GM21381 (cell line): ENCODE measurements at regions not wholly inside any gene's neighbourhood (a gene's known extent, or its start where the extent isn't known, plus 50 kb on each side); places are given as distances from the start of the nearest gene placed in this dataset.

Source experiments
- ATAC-seq: cut with Tn5 transposase; IDR thresholded peaks from one replicate; pipeline ENCODE4 v1.9.1; 2021; ENCODE audit warnings: mild to moderate bottlenecking, moderate library complexity; ENCODE audit not compliant: unreplicated experiment

DNA sequence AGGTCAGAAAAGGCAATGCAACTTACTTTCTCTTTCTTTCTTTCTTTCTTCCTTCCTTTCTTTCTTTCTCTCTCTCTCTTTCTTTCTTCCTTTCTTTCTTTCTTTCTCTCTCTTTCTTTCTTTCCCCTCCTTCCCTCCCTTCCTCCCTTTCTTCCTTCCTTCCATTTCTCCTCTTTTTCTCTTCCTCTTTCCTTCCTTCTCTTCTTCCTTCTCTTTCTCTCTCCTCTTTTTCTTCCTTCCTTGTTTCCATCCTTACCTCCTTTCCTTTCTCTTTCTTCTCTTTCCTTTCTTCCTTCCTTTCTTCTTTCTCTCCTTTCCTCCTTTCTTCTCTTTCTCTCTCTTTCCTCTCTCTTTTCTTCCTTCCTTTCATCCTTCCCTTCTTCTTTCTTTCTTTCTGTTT, 819.8 kb upstream of the SOX9 start:
- ATAC-seq = no peak

- ATAC-seq = no peak
Observed at GRCh38 chr17:71302721-71303549, 817.9 kb upstream of the SOX9 start.

DNA sequence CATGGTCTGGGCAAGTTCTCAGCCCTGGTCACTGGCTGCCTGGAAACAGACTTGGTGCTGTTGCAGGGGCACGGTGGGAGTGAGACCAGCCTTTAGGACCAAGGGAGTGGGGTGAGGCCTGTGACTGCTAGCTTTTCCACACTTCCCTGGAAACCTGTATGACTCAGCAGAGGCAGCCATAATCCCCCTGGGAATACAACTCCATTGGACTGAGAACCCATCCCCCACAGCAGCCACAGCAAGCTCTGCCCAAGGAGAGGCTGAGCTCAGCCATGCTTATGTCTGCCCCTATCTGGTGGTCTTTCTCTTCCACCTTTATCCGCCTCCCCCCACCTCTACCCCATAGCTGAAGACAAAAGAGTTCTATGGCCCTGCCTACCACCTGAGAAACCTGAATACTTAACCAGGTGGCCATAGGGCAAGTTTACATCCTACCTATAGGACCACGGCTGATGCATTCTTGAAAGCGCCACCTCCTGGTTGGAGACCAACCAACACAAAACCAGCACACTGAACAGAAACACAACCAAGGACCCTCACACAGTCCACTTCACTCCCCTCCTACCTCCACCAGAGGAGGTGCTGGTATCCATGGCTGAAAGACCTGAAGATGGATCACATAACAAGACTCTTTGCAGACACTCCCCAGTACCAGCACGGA, 816.2 kb upstream of the SOX9 start:
- no peak for ATAC-seq

GRCh38 chr17:71313866-71314265, 807.0 kb upstream of the SOX9 start:
- ATAC-seq = no peak

DNA sequence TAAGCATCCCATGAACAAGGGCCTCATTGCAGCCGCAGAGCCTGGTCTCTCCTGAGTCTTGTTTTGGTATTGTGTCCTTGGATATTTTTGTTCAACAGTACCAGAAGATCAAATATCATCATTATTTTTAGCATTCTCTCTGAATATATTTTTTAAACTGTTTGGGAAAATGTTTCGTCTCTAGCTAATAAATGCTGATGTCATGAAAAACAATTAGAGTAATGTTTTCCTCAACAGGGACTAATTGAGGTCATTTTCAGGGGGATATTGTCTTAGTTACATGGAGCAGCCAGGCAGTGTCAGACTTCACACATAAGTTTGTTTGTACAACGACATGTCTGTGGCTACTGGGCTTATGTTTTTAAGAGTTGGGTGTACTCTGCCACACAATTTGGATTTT, 805.3 kb upstream of the SOX9 start:
- no peak for ATAC-seq

DNA sequence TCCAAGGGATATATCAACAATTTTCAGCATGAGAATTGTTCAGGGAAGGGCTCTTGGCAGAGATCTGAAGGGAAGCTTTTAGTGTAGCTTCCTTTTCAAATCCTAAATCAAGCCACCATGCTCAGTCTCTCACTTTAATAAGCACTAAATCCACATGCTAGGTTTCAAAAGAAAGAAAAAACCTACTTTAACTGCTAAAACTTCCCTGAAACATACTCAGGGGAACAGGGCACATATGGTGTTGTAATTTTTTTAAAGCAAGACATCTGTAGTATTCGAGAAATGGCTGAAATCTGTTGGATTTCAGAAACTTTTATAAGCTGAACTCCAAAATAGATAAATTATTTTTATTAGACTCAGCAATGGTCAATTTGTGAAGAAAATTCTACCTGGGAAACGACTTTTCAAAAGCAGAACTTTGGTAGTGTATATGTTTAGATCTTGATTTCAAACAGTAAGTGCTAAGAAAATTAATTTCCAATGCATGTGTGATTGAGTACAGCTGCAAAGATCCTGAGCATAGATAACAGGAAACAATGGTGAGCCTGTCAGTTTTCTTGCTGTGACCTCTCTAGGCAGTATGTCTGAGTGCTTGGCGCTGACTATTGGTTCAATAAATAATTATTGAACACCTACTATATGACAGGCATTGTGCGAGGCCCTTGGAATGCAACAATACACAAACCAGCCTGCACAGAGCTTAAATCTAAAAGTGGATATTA, 804.5 kb upstream of the SOX9 start:
- no peak for ATAC-seq

- no peak for ATAC-seq
Observed at GRCh38 chr17:71320009-71320796, 800.6 kb upstream of the SOX9 start.

GRCh38 chr17:71325117-71325516, 795.7 kb upstream of the SOX9 start:
- ATAC-seq = no peak

DNA sequence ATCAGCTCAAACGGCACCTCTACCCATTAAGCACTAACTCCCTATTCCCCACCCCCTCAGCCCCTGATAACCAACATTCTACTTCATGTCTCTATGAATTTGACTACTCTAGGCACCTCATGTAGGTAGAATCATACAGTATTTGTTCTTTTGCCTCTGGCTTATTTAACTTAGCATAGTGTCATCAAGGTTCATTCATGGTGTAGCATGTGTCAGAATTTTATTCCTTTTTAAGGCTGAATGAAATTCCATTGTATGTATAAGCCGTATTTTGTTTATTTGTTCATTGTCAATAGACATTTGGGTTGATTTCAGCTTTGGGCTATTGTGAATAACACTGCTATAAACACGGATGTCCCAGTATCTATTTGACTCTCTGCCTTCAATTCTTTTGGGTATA, 794.9 kb upstream of the SOX9 start:
- no peak for ATAC-seq

GRCh38 chr17:71327376-71328059, 793.3 kb upstream of the SOX9 start:
- no peak for ATAC-seq

- no peak for ATAC-seq
Observed at GRCh38 chr17:71329310-71330098, 791.3 kb upstream of the SOX9 start.

DNA sequence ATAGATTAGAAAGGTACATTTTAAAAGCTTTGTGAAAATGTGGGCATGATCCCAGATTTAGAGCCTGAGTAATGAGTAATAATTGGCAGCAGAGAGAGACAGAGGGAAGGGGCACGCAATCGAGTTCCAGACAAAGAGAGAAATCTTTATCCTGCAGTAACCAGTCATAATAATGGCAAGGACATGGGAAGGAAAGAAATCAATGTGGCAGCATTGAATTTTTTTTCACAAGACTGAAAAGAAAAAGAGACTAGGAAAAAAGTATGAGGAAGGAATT, 790.8 kb upstream of the SOX9 start:
- no peak for ATAC-seq

GRCh38 chr17:71331754-71332325, 789.0 kb upstream of the SOX9 start:
- no peak for ATAC-seq

- no peak for ATAC-seq
Observed at GRCh38 chr17:71334048-71334751, 786.6 kb upstream of the SOX9 start.

- no peak for ATAC-seq
Observed at GRCh38 chr17:71335212-71335611, 785.6 kb upstream of the SOX9 start.

DNA sequence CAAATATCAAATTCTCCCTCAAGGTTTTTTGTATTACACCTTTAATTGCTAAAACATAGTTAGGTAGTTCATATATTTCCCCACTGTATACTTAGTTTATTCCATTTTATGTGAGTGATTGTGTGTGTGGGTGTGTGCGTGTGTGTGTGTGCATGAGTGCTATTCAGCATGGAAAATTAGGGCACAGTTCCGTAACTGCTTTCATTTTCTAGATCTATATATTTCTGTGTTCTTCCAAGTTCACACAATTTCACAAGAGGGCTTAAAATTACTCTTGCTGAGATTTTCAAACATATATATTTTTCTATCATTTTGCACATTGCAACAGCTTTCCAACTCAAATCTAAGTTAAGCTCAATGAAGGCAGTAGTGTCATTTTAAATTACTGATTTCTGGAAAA, 782.9 kb upstream of the SOX9 start:
- ATAC-seq = no peak

DNA sequence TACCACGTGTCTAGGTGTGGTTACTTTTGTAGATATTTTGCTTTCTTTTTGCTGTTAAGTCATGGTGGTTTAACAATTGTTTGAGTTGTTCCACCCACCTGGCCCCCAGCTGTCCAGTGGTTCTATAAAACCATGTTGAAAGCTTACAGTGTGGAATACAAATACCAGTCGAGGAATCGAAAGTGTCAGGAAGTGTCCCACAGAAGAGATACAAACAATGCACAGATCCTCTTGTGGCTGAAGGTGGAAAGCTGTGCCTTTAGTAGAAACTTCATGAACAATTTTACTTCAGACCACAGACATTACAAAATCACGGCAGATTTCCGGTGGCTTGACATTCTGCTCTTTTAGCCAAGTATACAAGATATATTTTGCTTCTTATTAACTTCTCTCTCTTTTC, 782.4 kb upstream of the SOX9 start:
- no peak for ATAC-seq

DNA sequence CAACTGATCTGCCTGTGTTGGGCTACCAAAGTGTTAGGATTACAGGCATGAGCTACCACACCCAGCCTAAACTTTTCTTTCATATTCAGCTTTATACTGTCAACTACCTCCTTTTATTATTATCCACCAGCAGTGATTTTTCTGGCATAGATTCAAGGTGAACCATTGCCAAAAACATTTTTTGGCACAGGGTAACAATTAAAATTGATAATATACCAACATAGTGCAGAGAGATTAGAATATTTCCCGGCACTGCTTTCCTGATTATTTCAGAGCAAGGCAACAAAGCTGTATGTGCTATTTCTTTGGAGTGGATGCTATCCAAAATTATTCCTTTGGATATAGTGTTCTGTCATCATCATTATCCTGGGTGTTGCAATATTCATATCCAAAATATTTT, 781.6 kb upstream of the SOX9 start:
- ATAC-seq = no peak

- no peak for ATAC-seq
Observed at GRCh38 chr17:71342737-71343136, 778.1 kb upstream of the SOX9 start.
